HuH-7.5 (cell line): ENCODE measurements at regions not wholly inside any gene's neighbourhood (a gene's known extent, or its start where the extent isn't known, plus 50 kb on each side); places are given as distances from the start of the nearest gene placed in this dataset.

Source experiments
- DNase-seq: peaks from one replicate; pipeline ENCODE4 v3.0.0; 2011; ENCODE audit warnings: low spot score

DNA sequence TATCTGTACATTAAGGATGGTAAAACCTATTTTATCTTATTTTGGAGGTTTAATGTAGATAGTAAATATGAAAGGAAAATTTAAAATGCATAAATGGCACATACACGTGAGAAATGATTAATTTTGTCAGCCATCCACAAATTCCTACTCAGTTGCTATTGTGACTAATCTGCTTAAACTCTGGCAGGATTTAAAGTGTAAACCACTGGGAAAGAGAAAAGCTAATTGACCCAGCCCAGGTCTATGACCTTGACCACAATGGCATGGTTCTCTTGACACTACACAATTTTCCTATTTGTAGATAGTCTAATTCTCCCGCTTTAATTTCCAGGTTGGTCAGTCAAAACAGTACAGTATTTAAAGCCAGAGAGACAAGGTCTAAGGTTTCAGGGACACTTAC, 459.0 kb upstream of the KLF4 start:
- DNase-seq = no peak

DNA sequence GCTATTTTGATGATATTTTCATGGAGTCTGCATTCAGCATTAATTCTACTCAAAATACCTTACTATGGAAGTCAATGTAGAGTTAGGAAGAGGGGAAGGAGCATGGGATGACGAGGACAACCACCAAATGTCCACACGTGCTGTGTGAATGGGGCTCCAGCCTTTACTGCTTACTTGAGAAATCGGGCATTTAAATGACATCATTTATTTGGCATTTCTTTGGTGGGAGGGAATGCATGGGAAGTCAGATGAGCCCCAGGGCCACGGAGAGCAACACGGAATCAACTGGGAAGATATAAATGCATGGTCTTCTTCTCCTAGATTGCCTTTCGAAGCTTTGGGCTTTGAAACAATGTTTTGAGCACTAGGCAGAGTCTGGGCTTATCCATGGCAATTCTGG, 458.5 kb upstream of the KLF4 start:
- no peak for DNase-seq

DNA sequence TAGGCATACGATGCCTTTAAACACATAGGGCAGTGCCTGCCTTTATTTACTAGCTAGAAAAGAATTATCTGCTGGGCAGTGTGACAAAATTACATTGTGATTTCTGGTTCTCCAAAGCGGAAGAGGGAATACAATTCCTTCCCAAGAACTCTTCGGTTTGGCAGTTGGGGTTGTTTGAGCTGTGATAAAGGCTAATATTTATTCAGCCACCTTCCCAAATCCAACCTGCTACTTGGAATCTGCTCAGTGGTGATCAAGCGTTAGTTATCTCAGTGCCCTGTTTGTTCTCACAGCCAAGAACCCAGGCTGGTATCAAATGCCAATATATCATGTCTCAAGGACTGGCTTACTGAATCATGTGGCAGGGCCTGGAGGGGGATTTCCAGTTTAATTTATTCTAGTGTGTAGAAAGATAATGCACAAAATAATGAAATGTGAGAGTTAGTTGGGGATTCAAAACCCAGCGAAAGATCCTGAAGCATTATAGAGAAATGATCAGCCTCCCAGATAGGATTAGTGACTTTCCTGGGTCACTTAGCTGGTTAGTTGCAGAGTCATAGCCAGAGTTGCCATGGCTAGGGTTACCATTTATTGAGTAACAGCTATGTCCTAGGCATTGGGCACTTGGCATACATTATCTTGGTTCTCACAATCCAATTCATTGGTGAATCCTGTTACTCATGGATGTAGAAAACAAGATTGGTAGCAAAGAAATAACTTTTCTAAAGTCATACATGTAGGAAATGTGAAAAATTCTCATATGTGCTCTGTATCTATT, 457.0 kb upstream of the KLF4 start:
- no peak for DNase-seq

DNA sequence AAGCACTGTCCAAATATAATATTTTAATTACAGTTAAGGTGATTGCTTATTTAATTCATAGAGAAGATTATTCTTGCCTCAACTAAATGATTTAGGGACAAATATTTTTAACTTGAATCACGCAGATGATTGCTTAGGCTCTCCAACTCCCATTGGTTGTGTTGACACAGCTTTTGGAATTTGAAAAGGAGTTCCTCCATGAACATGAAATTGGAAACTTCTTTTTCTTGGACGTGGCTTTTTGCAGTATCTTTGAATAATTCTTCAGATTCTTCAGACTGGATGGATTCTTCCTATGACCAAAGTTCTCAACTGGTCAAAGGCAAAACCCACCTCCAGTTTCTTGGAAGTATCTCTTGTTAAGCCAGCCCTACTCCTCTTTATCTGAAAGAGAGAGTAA, 456.4 kb upstream of the KLF4 start:
- no peak for DNase-seq

DNA sequence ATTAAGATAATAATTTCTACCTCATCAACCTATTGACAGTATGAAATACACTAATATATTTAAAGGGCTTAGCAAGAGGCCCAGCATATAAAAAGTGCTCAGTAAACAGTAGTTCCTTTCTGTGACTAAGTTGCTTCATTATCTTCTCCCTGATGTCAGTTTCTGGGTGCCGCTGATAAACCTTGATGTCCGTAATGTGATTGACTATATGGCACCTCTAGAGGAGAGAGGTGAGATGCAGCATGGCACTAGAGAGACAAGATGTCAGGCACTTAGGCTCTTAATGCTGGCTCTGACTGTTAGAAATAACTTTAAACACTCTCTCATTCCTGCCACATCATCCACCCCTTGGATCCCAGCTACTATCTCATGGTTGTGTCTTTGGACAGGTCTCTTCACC, 455.9 kb upstream of the KLF4 start:
- no peak for DNase-seq

DNA sequence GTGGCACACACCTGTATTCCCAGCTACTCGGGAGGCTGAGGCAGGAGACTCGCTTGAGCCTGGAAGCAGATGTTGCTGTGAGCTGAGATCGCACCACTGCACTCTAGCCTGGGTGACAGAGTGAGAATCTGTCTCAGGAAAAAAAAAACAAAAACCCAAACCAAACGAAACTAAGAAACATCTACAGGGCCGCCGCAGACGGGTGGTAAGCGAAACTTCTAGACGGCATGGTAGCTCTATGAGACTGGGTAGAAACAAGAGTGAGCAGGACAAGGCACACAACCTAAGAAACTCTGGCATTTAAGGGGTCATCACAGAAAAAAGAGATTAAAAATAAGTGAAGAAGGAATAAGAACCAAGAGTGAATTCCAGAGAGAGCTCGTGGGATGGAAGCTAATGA, 454.8 kb upstream of the KLF4 start:
- no peak for DNase-seq

DNA sequence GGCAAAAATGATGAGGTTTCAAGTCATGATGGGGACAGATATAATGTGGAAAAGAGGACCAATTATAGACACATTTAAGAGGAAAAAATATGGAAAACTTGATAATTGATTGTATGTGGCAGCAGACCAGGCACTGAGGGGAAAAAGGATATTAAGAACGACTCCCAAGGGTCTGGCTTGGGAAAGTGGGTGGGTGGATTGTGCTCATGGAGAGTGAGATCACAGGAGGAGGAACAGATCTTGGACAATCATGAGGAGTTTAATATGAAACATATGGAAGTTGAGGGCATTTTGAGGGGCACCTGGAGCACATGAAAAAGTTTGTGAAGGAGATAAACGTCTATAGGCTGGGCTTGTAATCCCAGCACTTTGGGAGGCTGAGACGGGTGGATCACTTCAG, 454.3 kb upstream of the KLF4 start:
- no peak for DNase-seq

DNA sequence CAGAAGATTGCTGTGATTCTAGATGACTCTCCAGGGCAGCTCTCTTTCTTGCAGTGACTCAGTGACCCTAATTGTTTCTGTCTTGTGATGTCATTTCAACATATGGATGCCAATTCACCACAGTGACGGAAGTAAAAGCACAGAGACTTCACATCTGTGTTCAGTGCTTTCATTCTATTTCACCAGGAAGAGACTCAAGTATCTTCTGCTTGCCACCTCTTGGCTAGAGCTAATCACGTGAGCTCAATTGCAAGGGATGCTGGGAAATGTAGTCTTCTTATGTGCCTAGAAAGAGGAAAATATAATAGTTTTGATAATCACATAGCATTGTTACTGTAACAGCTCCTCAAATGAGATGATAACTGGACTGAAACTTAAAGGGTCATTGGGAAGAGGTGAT, 453.3 kb upstream of the KLF4 start:
- DNase-seq = no peak

DNA sequence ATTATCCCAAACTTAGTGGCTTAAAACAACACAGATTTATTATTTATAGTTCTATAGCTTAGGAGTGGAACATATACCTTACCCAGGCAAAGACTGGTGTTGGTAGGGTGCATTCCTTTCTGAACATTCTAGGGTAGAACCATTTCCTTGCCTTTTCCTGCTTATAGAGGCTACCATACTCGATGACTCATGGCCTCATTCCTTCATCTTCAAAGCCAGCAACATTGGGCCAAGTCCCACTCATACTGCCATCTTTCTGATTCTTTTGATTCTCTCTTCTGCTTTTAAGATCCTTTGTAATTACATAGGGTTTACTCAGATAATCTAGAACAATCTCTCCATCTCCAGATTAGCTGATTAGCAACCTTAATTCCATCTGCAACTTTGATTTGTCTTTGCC, 452.7 kb upstream of the KLF4 start:
- DNase-seq = no peak

DNA sequence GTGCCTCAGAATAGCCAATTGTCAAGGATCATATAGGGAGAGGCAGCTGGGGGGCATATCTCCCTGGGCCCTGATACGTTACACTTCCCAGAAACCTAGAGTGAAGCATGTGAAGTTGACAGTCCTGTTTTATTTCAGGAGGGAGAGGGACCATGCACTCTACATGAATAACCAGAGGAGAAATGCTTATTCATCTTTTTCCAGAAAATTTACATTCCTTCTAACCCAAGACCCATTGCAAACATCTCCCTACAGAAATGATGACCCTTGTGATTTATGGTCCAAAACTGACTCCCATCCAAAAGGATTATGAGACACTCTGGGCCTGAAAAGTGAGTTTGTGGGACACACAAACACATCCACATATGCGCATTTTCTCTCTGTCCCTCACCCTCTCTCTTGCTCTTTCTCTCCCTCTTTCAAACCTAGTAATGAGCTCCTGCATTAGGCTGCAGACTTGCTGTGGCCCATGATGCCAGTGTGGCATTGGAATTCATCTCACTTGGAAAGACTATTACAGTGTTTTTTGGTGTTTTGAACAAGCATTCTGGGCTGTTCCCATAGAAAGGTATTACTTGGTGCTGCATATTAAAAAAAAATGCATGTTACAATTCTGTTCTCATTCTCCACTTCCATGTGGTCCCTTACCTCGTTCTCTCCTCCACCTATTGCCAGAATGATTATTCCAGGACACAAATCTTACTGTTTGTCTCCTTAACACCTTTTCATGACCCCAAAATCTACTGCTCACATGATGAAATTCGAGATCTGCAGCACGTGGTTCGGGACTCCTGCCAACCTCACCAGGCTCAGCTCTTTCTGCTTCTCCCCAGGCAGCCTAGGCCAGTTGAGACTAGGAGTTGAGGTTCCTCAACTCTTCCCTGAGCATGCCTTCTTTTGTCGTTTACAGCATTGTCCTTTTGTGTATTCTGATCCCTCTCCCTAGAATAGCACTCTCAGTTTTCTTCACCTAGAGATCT, 451.3 kb upstream of the KLF4 start:
- DNase-seq = no peak

DNA sequence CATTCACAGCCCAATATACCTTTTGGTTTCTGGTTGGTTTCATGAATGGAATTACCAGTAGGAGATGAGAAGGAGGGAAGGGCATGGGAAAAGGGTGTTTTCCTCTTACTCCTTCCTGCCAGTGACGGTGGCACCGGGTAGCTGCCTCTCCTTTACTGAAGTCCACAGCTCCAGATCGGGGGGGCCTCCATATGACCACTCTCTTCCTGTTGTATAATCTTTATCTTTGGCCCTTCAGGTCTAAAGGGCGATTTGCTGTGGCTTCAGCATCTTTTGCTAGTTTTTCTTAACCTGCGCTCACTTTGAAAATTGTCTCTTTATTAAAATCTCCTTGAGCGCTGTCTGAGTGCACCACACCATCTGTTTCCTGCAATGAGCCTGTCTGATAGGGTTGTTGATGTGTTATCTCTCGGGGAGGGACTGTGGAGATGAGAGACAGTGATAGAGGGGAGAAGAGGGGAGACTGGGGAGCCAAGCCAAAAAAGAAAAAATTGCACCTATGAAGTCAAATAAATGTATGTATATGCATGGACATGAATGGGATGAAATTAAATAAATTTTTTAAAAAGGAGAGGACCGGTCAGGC, 449.3 kb upstream of the KLF4 start:
- no peak for DNase-seq

DNA sequence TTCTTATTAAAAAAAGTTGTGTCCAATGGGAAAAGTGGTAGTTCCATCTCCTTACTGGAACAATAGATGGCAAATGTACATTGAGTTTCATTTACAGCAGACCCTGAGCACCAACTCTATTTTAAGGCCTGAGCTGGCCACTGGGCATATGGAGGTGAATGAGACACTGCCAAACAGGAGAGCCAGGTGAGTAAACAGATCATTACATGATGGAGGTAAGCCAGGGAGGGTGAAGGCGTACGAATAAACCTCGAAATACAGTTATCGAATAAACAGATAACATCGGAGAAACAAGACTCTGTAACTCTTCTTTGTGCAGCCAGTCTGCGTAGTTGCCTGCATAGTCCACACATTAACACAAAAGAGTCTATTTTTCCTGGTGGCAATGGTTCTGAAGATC, 446.4 kb upstream of the KLF4 start:
- no peak for DNase-seq

DNA sequence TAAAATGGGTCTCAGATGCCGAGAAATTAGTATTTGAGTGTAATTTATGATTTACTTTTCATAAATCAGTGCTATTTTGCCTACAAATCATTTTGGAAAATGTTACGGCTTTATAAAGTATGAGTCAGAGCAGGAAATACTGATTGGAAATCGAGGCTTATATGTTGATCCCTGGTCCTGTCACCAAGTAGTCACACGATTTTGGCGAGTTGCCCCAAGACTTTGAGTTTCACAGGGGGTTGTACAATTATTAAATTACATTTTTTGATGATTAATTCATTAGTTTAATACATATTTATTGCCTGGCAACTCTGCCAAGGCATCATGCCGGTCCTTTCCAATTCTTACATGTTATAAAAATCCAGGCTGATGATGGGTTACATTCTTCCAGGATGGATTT, 443.9 kb upstream of the KLF4 start:
- DNase-seq = no peak

DNA sequence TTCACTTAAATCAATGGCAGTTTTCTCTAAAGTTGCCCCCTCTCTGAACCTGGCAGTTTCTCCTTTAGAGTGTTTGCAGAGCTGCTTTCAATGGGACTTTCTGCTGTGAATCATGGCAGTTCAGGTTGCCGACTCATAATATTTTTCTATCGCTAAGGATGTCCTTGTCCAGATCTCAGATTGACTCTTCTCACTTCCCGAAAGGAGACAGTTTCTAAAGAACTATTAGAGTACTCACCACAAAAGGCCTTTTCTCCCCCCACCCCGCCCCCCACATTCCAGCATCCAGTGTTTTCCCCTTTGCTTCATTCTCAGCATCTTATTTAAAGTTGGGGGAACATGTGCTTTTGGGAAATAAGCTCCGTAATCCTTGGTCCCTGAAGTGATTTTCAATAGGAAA, 443.5 kb upstream of the KLF4 start:
- DNase-seq = no peak

DNA sequence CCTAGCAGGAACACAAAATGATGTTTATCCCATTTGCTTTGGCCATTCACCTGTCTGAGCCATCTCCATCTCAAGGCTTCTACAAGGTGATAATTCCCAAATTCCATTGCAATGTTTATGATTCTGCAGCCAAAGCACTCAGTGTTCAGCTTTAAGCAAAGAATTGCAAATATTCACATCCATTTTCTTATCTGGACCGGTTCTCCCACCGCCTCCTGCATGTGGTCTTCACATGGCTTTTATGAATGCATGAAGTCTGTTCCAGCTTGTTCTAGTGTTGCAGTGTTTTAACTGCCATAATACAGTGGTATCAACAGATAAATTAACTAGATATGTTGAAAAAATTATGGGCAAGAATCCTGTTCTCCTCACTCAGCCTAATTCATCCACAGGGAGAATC, 443.0 kb upstream of the KLF4 start:
- no peak for DNase-seq

DNA sequence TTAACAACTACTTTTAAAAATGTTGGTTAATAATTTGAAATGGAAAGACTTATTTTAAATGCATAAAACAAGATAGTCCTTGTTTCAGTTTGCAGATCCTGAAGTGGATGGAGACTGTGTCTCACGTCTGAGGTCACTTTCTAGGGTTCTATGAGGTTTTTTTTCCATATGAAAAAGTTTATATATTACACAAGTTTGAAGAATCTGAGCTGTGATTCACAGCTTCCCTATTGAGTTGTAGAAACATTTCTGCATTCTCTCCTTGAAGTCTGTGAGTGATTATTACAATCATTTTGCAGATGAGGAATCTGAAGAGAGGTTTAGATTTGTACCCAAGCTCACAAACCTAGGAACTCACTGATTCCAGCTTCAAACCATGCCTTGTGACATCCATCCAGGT, 442.5 kb upstream of the KLF4 start:
- no peak for DNase-seq

DNA sequence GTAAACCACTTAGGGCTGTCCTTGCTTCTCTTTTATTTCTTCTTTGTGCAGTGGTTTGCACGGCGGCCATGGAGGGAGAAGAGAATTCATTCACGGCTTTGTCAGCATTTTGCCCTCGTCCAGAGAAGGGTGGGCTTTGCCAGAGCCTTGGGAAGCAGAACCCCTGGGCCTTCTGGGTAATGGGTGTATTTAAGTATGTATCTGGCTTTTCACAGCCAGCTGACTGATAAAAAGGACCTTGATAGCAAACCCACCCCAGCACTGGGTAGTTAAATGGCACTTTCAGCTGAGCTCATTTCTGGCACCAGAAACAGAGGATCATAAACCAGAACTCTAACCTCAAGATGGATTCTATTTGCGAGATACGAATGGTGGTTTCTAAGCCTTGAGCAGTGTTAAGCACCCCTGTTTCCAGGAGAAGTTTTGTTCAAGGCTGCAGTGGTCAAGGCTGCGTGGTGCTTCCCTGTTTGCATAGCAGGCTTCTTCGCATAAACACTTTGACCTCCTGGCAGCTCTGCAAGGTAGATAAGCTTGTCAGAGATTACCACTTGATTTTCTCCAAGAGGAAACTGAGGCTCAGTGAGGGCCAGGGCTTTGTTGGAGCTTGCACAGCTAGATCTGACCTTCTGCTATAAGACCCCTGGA, 441.6 kb upstream of the KLF4 start:
- DNase-seq = no peak

DNA sequence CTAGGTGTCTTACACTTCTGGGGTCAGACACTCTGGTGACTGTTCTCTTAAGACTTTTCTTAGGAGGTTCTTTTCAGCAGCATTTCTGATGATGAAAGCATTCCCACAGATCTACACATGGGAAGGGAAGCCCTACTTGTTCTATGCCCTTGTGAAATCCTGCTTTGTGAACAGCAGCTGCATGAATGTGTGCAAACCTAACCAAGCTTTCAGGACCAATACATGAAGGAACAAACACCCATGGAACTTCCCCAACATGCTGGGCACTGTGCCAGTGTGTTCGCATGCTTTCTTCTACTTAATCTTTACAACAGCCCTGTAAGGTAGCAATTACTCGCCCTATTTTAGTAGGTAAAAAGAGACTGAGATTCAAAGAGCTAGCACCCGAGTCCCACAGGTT, 439.9 kb upstream of the KLF4 start:
- DNase-seq = no peak

DNA sequence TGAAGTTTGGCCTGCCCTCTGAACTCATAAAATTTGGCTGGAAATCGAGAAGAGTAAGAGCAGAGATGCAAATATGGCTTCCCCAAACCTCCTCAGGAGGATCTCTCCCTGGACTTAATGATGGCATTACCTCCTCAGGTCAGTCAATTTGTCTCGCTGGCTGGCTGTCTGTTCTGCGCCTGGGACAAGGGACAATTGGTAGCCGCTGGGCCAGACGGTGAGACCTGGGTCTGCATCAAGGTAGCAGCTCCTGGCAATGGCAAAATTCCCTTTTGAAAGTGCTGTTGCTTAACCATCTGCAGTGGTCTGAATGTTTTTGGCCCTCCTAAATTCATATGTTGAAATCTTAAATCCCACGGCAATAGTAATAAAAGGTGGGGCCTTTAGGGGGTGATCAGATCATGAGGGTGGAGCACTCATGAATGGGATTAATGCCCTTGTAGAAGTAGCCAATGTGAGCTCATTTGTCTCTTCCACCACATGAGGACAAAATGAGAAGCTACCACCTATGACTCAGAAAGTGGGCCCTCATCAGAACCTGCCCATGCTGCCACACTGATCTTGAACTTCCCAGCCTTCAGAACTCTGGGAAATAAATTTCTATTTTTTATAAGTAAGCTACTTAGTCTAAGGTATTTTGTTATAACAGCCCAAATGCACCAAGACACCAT, 439.3 kb upstream of the KLF4 start:
- DNase-seq = no peak

DNA sequence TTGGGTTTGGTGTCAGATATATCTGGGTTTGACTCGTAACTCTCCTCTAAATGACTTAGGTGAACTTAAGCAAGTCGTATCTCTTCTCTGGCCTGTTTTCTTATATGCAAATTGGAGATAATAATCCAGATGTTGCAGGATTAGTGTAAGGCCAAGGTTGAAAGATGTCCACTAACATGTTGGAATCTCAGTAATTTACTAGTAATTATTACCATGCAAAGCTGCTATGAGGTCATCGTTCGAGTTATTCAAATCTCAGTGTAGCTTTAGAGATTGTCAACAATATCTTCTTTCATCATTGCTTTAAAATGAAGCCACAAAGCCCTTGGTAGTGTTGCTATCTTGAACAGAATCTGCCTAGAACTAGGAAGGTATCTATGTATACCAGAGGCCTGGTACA, 437.7 kb upstream of the KLF4 start:
- no peak for DNase-seq

DNA sequence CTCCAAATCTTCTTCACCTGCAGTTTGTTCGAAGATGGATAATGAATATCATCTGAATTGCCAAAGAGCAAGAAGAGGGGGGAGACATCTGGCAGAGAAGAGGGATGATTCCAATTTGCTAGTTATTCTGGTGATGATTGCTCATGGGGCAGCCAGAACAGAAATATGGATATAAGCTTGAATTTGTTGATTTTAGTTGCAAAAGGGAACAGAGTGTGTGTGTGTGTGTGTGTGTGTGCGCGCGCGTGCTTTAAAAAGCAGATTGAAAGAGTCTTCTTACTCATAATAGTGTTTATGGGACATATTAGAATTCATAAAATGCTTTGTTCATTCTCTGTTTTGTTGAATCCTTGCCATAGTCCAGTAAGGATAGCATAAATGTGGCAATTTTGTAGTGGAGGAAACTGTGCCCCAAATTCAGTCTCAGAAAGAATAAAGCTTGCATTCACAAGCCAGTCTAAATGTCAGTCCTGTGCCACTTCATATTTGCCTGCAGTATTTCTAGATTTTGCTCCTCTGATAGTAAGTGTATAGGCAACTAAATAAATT, 436.3 kb upstream of the KLF4 start:
- no peak for DNase-seq

DNA sequence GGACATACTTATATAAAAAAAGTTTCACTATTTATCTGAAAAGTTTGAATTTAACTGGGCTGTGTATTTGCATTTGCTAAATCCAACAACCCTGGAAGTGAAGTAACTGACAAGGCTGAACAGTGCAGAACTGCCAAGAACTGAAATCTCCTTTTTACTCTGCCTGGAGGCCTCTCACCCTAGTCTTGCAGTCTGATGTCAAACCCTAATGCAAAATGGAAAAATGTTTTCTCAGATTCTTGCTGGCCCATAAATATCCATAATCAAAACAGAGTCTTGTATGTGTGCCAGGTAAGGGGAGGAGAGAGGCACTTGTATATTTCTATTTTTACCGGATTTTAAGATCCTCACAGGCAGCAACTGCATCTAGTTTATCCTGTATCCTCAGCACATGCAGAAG, 432.7 kb upstream of the KLF4 start:
- DNase-seq = no peak
